Mucosa of rectum (tissue), 2 donors: ENCODE measurements at regions not wholly inside any gene's neighbourhood (a gene's known extent, or its start where the extent isn't known, plus 50 kb on each side); places are given as distances from the start of the nearest gene placed in this dataset.

Experiments
- H3K27ac ChIP-seq, 2 donors: one replicate each; pipeline ENCODE4 v1.7.0; 2013; ENCODE audit warnings: inconsistent platforms in 2 of 2, low read depth in 2 of 2, low read length in 2 of 2
- H3K27me3 ChIP-seq, 2 donors: one replicate each; pipeline ENCODE4 v1.7.0; 2013; ENCODE audit warnings: low read length in 2 of 2; ENCODE audit not compliant: control insufficient read depth in 2 of 2, insufficient read depth in 2 of 2
- H3K36me3 ChIP-seq, 2 donors: one replicate each; pipeline ENCODE4 v1.7.0; 2013; ENCODE audit warnings: low read length in 2 of 2; ENCODE audit not compliant: control insufficient read depth in 2 of 2, insufficient read depth in 2 of 2
- H3K4me1 ChIP-seq, 2 donors: one replicate each; pipeline ENCODE4 v1.7.0; 2013; ENCODE audit warnings: low read length in 2 of 2, mild to moderate bottlenecking in 1 of 2; ENCODE audit not compliant: control insufficient read depth in 2 of 2, insufficient read depth in 2 of 2
- H3K4me3 ChIP-seq, 2 donors: one replicate each; pipeline ENCODE4 v1.7.0; 2013; ENCODE audit warnings: low read length in 2 of 2
- H3K9ac ChIP-seq, 2 donors: one replicate each; pipeline ENCODE4 v1.7.0; 2013; ENCODE audit warnings: low read length in 2 of 2, low read depth in 1 of 2, mild to moderate bottlenecking in 1 of 2
- H3K9me3 ChIP-seq, 2 donors: one replicate each; pipeline ENCODE4 v1.7.0; 2013; ENCODE audit warnings: low read length in 2 of 2; ENCODE audit not compliant: control insufficient read depth in 2 of 2
- donor health status: healthy.
- donor health status: Normal muscosa, but diverticular disease.

DNA sequence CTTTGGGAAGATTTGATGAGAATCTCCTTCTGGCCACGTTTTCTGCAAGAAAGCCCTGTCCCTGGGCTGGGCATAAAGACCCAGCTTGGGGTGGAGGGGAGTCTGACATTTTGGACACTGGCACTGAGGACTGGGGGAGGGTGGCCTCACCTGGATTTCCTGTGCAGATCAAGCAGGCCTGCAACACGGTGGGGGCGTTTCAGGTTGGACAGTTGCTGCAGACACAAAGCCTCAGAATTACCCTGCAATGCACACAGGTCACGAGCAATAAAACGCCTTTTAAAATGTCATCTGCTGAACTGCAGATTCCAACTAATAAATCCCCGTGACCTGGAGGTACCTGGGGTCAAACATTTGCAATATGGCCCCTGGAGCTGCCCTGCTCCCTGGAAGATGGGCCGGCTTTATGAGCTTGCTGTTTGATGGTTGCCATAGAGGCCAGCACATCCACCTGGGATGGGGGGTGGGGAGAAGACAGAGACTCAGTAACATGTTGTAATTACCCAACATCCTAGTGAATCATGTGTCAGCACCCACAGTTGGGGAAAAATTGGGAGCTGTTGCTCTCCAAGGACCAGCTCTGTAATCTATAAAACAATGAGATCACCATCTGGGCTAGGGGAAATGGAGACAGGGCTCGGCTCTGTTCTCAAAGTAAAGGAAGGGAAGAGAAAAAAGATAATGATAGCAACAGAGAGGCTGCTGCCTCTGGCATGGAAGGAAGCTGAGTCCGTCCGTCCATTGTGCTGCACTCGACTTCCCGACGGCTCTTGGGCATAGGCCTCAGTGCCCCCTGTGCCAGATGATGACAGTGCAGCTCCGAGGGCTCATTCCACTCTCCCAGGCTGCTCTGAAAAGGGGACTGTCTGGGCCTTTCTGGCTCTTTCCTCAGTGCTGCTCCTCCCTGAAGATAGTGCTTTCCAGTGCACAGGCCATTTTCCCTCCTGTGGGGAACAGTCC lies 340.3 kb downstream of the CYRIA start:
- Histone ChIP-seq H3K36me3 (no peaks in the 10 kb centered on the region), H3K9ac (no peak overlapping the region), H3K27me3 (no peaks in the 10 kb centered on the region), H3K9me3 (no peaks in the 10 kb centered on the region), H3K27ac (no peak overlapping the region), H3K4me1 (no peaks in the 10 kb centered on the region), H3K4me3 (no peak overlapping the region)

DNA sequence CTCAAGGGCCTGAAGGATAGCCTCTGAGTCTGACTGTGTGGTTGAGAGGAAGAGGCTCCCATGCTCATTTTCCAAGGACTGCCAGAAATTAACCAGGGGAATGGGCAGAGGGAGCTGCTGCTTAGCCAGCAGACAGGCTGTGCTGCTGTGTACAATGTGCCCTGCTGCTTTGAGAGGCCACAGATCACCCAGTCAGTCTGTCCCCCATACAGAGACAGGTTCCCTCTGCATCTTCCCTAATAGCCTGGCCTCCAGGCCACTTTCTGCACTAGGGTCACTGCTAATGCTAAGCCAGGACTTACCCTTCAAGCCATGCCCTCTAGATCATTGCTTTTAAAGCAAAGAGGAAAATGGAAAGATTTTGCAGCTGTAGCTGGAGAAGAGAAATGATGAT lies 341.1 kb downstream of the CYRIA start:
- no peaks in the 10 kb centered on the region for H3K36me3 ChIP-seq
- H3K9me3 ChIP-seq, result no peaks in the 10 kb centered on the region
- no peak overlapping the region for H3K9ac ChIP-seq

DNA sequence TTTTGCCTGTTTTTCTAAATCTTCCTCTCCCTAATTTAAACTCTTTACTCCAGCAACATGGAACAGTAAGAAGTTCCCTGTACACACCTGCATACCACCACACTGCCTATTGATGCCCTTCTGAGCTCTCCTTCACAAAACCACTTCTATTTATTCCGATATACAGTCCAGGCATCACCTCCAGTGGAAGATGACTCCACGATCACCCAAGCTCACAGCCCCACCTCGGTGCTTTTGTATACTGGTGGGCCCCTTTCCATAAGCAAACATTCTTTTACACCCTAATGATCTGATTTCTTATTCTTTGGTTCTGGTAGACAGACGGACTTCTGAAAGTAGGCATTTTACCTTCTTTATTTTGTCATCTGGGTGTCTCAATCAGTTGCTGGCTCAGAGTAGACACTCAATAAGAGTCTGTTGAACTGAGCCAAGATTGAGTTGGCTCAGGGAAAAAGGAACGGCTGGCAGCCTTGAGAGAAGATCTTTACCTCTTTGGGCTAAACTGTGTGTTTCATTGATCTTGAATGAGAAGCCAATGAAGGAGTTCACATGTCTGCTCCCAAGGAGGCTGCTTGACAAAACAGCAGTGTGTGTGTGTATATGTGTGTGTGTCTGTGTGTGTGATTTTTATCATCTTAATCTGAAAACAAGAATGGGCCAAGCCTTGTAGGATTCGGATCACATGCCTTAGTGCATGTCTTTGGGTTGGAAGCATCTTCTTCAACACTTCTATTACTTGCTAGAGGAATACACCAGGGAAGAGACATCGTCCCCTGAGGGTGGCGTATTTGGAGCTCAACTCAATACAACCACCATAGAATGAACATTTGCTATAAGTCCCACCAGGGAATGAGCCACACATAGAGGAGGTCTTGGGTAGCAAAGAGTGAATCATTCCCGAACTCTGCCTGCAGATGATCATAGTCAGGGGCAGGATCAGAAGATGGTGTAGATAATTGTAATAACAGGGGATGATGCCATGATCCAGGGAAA lies 341.8 kb downstream of the CYRIA start:
- Histone ChIP-seq H3K36me3 (no peaks in the 10 kb centered on the region), H3K27me3 (no peaks in the 10 kb centered on the region), H3K4me1 (no peaks in the 10 kb centered on the region), H3K9ac (no peak overlapping the region), H3K27ac (no peak overlapping the region), H3K9me3 (no peaks in the 10 kb centered on the region), H3K4me3 (no peak overlapping the region)

More for the DNA sequence above, 341.1 kb downstream of the CYRIA start:
- H3K27ac ChIP-seq, result no peak overlapping the region
- H3K4me3 ChIP-seq, result no peak overlapping the region
- no peaks in the 10 kb centered on the region for H3K4me1 ChIP-seq
- H3K27me3 ChIP-seq, result no peaks in the 10 kb centered on the region

- Histone ChIP-seq H3K36me3 (no peaks in the 10 kb centered on the region), H3K4me3 (no peak overlapping the region), H3K27ac (no peak overlapping the region), H3K27me3 (no peaks in the 10 kb centered on the region), H3K9ac (no peak overlapping the region), H3K4me1 (no peaks in the 10 kb centered on the region), H3K9me3 (no peaks in the 10 kb centered on the region)
These were observed 342.5 kb downstream of the CYRIA start for GRCh38 chr2:16323126-16323520.

- Histone ChIP-seq H3K36me3 (no peaks in the 10 kb centered on the region), H3K27ac (no peak overlapping the region), H3K9me3 (no peaks in the 10 kb centered on the region), H3K4me3 (no peak overlapping the region), H3K27me3 (no peaks in the 10 kb centered on the region), H3K4me1 (no peaks in the 10 kb centered on the region), H3K9ac (no peak overlapping the region)
These were observed 343.1 kb downstream of the CYRIA start for GRCh38 chr2:16322308-16323125.

GRCh38 chr2:16321872-16322271 lies 343.8 kb downstream of the CYRIA start:
- H3K36me3 ChIP-seq, result no peaks in the 10 kb centered on the region
- H3K27me3 ChIP-seq, result no peaks in the 10 kb centered on the region
- no peak overlapping the region for H3K27ac ChIP-seq
- H3K4me3 ChIP-seq, result no peak overlapping the region
- H3K9ac ChIP-seq, result no peak overlapping the region
- H3K9me3 ChIP-seq, result no peaks in the 10 kb centered on the region
- no peaks in the 10 kb centered on the region for H3K4me1 ChIP-seq

DNA sequence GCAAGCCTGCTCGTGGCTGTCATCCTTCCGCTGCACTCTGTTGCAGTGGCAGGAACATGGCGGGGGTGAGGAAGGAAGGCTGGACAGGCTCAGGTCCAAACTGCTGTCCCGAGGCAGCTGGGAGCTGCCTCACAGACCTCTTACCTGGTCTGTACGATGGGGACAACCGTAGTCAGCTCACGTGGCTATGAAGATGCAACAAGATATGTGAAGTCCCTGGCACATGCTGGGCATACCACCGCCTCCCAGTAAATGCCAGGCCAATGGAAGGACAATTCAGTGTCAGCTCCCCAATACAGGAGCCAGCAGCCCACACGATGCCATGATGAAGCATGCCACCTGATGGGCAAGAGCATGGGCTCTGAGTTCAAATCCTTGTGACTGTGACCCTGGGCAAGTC lies 344.4 kb downstream of the CYRIA start:
- Histone ChIP-seq H3K27me3 (no peaks in the 10 kb centered on the region), H3K27ac (no peak overlapping the region), H3K4me3 (no peak overlapping the region), H3K36me3 (no peaks in the 10 kb centered on the region), H3K4me1 (no peaks in the 10 kb centered on the region), H3K9me3 (no peaks in the 10 kb centered on the region), H3K9ac (no peak overlapping the region)

DNA sequence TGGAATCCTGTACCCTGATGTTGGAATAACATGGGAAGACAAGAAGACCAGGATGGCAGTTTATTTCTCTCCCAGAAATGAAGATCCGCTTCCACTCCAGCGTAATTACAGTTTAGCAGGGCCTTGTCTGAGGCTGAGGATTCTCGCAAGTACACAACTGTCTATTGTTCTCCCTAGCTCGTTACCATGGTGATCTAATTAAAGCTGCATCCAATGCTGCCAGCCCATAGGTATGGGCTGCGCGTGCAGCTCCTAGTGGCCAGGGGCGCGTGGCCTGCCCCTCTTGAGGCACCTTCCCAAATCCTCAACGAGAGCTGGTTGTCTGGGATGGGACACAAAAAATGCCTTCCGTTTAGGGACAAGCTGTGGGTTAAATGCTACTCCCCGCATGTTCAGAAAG lies 344.9 kb downstream of the CYRIA start:
- Histone ChIP-seq H3K36me3 (no peaks in the 10 kb centered on the region), H3K4me1 (no peaks in the 10 kb centered on the region), H3K27ac (no peak overlapping the region), H3K4me3 (no peak overlapping the region), H3K9me3 (no peaks in the 10 kb centered on the region), H3K9ac (no peak overlapping the region), H3K27me3 (no peaks in the 10 kb centered on the region)

DNA sequence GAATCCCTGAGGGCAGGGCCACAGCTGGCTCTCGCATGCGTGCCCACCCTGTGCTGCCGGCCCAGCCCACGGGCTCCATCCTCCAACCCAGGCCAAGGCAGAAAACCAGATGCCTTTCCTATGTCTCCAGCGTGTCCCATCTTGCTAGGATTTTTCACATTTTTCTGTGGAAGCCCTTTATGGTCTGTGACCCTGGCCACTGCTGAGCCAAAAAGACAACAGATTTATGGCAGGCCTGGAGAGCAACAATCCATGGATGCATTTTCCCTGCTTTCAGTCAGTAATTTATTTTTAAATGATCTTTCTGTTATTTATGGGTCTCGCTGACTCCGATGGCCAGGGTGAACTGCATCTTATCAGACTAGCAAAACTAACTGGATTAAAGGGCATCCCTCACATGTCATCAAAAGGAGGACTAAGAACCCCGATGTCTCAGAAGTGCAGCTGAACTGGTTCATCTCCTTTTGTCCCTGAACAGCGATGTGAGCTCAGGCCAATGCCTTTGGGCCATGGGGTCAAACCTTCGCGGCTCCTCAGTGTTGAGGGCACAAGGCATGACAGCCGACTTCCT lies 346.0 kb downstream of the CYRIA start:
- no peak overlapping the region for H3K27ac ChIP-seq
- no peaks in the 10 kb centered on the region for H3K4me1 ChIP-seq
- H3K9ac ChIP-seq, result no peak overlapping the region
- H3K9me3 ChIP-seq, result no peaks in the 10 kb centered on the region
- no peak overlapping the region for H3K4me3 ChIP-seq
- no peaks in the 10 kb centered on the region for H3K36me3 ChIP-seq
- H3K27me3 ChIP-seq, result no peaks in the 10 kb centered on the region
